ENCODE measurements at regions not wholly inside any gene's neighbourhood (a gene's known extent, or its start where the extent isn't known, plus 50 kb on each side); places are given as distances from the start of the nearest gene placed in this dataset.

DNA sequence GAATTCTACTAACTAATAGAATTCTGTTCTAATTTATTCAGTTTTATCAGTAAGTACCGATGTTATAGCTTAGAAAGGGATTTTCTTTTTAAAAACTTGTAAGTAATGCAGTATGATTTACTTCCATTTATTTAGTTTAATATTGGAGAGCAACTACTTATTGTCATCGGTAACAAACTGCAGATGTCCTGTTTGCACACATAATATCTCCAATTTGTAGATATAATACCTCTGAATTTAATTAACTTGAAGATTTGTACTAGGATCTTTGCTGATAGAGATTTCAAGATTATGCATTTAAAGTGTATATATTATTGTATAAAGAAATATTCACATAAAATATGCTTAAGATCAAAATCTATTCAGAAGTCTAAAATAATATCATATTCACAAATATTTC is 356.7 kb downstream of the PCDH17 start:
- no peak for DNase-seq (ENCODE audit: low read depth)
- H3K4me3 ChIP-seq (ENCODE audit: low read length): no peak overlapping the region
- TF ChIP-seq, protein P1, sequence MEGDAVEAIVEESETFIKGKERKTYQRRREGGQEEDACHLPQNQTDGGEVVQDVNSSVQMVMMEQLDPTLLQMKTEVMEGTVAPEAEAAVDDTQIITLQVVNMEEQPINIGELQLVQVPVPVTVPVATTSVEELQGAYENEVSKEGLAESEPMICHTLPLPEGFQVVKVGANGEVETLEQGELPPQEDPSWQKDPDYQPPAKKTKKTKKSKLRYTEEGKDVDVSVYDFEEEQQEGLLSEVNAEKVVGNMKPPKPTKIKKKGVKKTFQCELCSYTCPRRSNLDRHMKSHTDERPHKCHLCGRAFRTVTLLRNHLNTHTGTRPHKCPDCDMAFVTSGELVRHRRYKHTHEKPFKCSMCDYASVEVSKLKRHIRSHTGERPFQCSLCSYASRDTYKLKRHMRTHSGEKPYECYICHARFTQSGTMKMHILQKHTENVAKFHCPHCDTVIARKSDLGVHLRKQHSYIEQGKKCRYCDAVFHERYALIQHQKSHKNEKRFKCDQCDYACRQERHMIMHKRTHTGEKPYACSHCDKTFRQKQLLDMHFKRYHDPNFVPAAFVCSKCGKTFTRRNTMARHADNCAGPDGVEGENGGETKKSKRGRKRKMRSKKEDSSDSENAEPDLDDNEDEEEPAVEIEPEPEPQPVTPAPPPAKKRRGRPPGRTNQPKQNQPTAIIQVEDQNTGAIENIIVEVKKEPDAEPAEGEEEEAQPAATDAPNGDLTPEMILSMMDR (conservative IDR thresholded peaks at IDR 0.05; ENCODE audit: low read depth, low read length): no peak

- TF ChIP-seq, protein P1 (conservative IDR thresholded peaks at IDR 0.05; ENCODE audit: low read depth, low read length): no peak
- no peak overlapping the region for H3K4me3 ChIP-seq (ENCODE audit: low read length)
- DNase-seq (ENCODE audit: low read depth): no peak
Observed at GRCh38 chr13:57991041-57991440, 359.5 kb downstream of the PCDH17 start.

- H3K4me3 ChIP-seq (ENCODE audit: low read length): no peak overlapping the region
- TF ChIP-seq, protein P1 (conservative IDR thresholded peaks at IDR 0.05; ENCODE audit: low read depth, low read length): no peak
- DNase-seq (ENCODE audit: low read depth): no peak
Observed at GRCh38 chr13:57992416-57992815, 360.9 kb downstream of the PCDH17 start.

DNA sequence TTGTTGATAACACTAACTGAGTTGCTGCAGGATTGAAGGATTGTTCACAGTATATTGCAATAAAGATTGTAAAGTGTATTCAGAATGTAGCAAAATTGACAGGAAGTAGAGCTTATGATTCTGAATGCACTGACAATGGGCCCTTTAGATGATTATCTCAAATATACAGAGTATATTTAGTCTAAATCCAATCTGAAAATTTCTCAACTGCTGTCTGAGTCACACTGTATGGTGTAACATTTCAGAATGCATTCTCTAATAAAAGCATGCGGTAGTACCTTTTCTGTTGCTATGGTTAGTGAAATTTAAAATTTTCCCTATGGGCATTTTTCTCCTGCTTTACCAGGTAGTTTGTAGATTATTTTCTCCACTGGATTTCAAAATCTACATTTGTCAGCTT is 365.2 kb downstream of the PCDH17 start:
- DNase-seq (ENCODE audit: low read depth): peak; percentile 44
- no peak overlapping the region for H3K4me3 ChIP-seq (ENCODE audit: low read length)
- TF ChIP-seq, protein P1 (conservative IDR thresholded peaks at IDR 0.05; ENCODE audit: low read depth, low read length): no peak

DNA sequence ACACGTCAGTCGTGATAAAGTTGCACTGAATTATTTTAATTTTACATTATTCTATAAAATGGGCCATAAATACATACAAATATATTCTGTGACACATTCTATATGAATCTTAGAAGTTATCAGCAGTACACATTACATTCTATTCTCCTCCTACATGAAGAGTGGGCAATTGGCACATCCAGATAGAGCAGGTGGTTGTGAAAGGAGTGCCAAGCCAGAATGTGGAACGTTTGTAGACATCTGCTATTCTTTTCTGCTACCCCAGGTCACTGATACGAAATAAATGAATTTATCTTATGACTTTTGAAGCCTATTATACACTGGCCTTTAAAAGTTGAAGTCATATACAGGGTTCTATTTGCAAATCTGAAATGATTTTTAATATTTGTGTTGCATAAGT is 373.2 kb downstream of the PCDH17 start:
- no peak for DNase-seq (ENCODE audit: low read depth)
- TF ChIP-seq, protein P1 (conservative IDR thresholded peaks at IDR 0.05; ENCODE audit: low read depth, low read length): no peak
- no peak overlapping the region for H3K4me3 ChIP-seq (ENCODE audit: low read length)

GRCh38 chr13:58018020-58018419 is 386.5 kb downstream of the PCDH17 start:
- DNase-seq (ENCODE audit: low read depth): no peak
- TF ChIP-seq, protein P1 (conservative IDR thresholded peaks at IDR 0.05; ENCODE audit: low read depth, low read length): no peak
- no peak overlapping the region for H3K4me3 ChIP-seq (ENCODE audit: low read length)

GRCh38 chr13:58018865-58019264 is 387.3 kb downstream of the PCDH17 start:
- H3K4me3 ChIP-seq (ENCODE audit: low read length): no peak overlapping the region
- TF ChIP-seq, protein P1 (conservative IDR thresholded peaks at IDR 0.05; ENCODE audit: low read depth, low read length): no peak
- DNase-seq (ENCODE audit: low read depth): no peak
